Renal pelvis (tissue), 1 donor: ENCODE measurements at regions not wholly inside any gene's neighbourhood (a gene's known extent, or its start where the extent isn't known, plus 50 kb on each side); places are given as distances from the start of the nearest gene placed in this dataset.
"Not testable (repeated sequence)": the region's sequence is repeated elsewhere in the genome, so short reads cannot be mapped to it uniquely, and the experiment has no call there.

ENCODE experiments used
- DNase-seq: peaks from one replicate; pipeline ENCODE4 v3.0.0-alpha.2; 2013

DNA sequence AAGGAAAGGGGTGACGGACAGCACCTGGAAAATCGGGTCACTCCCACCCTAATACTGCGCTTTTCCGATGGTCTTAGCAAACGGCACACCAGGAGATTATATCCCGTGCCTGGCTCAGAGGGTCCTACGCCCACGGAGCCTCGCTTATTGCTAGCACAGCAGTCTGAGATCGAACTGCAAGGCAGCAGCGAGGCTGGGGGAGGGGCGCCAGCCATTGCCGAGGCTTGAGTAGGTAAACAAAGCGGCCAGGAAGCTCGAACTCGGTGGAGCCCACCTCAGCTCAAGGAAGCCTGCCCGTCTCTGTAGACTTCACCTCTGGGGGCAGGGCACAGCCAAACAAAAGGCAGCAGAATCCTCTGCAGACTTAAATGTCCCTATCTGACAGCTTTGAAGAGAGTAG lies 91.5 kb upstream of the MBIP start:
- not testable (repeated sequence) for DNase-seq

DNA sequence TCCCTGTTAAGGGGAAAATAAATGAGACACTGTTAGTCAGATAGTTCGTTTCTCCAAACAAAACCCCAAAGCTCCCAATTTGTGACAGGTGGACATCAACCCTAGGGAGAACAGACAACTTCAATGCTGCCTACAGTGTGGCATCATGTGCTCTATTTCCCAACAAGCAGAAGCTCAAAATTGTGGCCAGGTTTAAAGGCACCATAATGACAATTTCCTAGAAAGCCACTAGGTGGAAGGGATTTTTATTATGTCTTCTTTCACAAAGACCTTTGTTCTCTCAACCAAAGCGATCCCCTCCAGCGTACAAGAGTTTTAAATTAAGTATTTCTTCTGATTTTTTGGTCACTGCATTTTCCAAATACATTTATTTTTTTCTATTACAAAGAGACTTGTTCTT lies 88.0 kb upstream of the MBIP start:
- no peak for DNase-seq

DNA sequence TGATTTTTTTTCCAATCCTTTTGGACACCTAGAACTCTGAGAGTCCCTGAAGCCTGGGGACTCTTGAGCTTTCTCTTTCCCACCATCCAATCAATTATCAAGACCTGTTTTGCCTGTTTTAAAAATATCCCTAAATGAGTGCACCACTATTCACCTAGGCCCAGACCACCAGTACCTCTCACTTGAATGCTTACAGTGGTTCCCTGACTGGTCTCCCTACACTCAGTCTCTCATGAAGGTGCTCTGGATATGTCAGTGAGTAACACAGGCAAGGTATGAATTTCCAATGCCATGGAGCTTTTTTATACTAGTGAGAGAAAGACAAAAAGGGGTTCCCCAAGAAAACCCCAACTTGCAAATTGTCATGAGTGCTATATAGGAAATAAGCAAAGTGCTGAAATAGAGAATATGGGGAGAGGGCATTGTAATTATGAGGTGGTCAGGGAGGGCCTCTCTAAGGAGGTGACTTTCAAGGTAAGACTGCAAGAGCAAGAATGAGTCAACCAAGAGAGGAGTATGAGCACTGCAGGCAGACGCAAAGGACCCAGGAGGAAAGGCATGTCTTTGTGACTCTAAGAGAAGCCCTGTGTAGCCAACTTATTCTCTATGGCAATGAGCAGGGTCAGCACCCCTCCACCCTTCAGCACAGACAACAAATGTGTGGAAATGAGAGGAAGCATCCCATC lies 85.3 kb upstream of the MBIP start:
- DNase-seq: no peak

DNA sequence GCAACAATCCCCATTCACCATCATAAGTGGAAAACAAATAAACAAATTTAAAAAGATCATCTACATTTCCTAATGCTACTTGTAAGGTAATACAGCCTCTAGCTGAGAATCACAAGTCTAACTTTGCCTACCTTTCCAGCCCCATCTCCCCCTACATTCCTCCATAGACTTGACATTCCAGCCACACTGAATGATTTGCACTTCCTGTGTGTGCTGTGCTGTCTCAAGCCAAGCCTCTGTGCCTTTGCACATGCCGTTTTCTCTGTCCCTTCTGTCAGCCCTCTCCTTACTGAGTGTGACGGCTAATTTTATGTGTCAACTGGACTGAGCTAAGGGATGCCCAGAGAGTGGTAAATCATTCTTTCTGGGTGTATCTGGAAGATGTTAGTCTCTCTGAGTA lies 82.4 kb upstream of the MBIP start:
- no peak for DNase-seq

GRCh38 chr14:36398463-36399291 lies 78.2 kb upstream of the MBIP start:
- DNase-seq: no peak

- no peak for DNase-seq
These were observed 76.9 kb upstream of the MBIP start for GRCh38 chr14:36397357-36397756.

DNA sequence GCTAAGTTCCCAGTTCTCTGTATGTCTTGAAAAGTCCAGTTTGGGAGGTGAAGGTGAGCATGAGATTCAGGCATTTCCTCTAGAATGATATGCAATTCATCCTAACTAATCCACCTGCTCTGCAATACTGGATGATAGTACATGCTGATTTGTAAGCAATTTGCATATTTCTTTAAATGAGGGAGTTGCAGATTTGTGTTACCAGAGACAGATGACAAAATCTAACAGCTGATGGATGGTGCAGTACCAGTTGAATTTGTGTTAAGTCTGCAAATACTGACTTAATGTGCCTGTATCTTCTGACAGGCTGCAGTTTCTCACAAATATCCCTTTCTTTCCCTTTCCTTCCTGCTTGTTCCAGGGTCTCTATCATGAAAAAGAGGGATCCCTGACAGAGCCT lies 76.4 kb upstream of the MBIP start:
- DNase-seq: no peak

DNA sequence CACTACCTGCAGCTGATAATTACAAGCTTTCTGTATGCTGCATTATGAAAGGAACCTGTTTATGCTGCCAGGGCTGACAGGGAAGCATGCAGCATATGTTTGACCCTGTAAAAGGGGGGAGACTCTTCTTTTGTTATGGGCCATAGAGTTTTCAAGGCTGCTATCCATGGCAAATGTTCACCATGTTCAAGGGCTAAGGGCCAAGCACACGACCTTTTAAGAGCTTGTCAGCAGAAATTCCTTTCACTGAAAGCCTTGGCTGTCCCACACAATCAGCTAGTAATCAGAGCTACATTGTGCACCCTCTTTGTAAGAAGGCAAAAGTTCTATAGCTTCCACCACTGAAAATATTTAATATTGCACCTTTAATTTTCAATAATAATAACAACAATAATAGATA lies 74.2 kb upstream of the MBIP start:
- DNase-seq: no peak

DNA sequence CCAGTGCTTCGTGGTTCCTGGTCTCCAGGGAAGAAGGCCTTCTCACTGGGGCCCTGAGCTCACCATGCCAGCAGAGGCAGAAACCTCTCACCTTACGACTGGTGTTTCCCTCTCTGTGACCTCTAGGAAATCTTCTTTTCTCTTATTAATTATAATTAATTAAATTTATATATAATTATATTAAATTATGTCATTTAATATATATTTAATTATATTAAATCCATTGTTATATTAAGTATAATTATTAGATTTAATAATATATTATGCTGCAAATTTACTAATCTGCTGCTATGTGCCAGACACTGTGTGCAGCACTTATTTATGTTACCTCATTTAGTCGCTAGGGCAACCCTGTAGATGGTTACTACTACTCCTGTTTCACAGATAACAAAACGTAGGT lies 70.3 kb upstream of the MBIP start:
- no peak for DNase-seq

DNA sequence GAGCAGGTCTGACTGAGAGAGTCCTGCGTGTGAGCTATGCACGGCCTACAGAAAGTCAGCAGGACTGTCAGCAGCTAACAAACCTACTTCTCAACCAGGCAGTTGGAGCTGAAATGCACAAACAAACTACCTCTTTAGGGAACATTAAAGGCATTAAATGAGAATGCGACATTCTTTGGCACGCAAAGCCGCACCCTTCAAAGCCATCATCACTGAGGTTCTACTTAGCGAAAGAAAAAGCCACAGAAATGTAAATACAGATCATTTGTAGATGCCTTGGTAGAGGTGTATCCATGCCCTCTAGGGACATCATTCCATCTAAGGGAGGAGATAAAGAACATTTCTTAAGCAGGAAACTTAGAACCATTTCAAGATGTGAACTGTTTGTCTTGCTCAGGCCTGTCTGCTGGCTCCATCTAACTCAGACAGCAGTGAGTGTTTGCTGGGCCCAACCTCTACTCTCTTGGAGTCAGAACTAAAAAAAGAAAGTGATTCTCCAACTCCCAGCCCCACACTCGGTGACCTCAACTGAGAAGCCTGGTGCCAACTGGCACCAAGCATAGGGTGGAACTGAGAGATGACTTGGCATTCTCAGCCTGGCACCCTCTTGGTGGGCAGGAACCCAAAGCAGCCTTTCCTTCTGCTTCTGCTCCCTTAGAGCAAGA lies 63.5 kb upstream of the MBIP start:
- DNase-seq: no peak

DNA sequence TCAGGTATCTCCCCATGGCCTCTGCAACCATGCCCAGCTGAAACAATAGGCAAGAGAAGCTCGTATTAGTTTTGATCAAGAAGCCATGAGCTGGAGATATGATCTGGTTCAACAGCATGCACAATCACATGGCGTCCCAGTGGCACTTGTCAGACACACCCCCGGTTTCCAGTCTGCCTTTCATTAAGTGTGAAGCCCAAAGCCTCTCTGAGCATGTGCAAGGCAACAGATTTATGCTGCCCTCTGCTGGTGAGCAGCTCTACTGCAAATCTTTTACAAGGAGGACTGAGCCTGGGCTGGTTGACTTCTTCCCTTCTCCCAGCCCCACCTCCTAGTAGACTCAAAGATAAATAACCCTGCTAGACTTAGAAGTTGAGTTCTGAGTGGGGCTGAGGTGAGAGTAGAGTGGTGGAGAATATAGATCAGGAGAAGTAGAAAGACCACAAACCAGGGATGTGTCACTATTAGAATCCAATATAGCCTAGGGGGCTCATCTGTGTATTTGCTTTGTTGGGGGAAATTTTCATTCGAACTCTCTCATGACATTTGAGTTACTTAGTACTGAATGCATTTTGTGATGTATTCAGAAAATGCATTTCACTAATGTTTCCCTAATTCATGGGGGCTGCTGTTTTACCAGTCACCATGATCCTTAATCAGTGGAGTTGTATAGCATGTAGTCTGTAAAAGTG lies 53.7 kb upstream of the MBIP start:
- DNase-seq: peak; percentile 65
